GM21528 (cell line): ENCODE measurements at regions not wholly inside any gene's neighbourhood (a gene's known extent, or its start where the extent isn't known, plus 50 kb on each side); places are given as distances from the start of the nearest gene placed in this dataset.
A peak's percentile ranks its signal among the peaks of the same experiment; 100 is the strongest.
"Not testable (repeated sequence)": the region's sequence is repeated elsewhere in the genome, so short reads cannot be mapped to it uniquely, and the experiment has no call there.

Source experiments
- ATAC-seq: cut with Tn5 transposase; IDR thresholded peaks from one replicate; pipeline ENCODE4 v1.9.1; 2021; ENCODE audit warnings: mild to moderate bottlenecking, moderate library complexity; ENCODE audit not compliant: unreplicated experiment, low FRiP score

DNA sequence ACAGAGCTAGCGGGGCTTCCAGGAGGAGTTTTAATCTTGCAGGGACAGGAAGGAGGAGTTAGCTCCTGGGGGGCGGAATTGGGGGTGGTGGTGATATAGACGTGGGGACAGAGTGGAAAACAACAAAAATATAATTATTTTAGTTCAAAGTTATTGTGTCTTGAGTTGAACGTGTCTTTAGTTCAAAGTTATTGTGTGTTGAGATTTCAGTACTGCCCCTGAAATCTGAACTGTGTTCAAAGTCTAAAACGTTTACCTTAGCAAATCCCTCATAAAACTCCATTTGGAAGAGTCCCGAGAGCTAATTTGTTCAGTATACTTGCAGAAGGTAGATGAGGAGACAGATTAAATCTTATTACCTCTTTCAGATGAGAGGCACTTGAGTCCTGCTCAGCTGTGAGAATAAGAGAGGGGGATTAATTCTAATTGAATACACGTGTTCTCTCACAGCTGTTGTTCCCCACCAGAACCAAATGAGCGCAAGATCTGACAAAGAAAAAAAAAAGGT lies 132.4 kb upstream of the ALDH3B2 start:
- ATAC-seq: not testable (repeated sequence)

DNA sequence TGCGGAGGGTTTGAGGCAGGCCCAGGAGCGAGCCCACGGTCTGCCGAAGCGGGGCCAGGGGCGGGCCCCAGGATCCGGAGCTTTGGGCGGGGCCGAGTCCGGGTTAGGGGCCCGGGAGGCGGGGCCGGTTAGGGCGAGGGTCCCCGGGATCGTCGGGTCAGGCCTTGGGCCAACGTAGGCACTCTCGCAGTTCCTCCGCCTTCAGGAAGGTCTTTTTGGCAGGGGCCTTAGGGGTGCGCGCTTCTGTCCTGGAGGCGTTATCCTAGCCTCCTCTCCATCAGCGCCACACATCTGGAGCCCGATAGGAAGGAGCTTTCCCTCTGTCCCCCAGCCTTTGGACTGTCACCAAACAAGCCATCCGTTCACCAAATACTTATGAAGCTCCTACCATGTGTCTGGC lies 131.8 kb upstream of the ALDH3B2 start:
- ATAC-seq: not testable (repeated sequence)

DNA sequence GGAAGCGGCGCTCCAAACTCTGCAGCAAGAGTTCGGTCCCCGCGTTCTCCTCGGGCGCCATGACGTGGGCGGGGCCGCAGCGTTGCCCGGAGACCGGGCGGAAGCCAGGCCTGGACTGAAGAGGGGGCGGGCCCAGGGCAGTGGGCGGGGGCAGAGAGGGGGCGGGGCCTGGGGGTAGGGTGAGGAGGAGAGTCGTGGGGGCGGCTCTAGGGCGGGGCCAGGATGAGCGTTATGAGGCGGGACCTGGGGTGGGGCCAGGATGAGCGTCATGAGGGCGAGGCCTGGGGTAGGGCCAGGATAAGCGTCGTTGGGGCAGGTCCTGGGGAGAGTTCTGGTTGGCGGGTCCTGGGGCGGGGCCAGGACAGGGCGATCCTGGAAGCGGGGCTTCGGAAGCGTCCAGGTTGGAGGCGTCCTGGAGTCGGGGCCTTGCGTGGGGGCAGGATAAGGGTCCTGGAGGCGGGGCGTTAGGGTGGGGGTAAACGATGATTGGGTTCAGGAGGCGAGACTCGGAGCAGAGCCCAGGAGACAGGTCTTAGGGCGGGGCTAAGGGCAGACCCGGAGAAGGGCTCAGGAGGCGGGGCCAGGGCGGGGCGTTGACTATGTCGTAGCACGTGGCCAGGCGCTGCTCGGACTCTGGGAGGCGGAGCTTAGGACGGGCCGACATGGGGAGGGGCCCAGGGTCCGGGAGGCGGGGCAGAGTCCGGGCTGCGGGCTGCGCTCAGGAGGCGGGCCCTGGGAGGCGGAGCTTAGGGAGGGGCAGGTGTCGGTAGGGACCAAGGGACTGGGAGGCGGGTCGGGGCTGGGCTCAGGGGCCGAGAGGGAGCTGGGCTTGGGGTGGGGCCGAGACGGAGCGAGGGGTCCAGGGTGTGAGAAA lies 131.1 kb upstream of the ALDH3B2 start:
- peak; percentile 92 for ATAC-seq

DNA sequence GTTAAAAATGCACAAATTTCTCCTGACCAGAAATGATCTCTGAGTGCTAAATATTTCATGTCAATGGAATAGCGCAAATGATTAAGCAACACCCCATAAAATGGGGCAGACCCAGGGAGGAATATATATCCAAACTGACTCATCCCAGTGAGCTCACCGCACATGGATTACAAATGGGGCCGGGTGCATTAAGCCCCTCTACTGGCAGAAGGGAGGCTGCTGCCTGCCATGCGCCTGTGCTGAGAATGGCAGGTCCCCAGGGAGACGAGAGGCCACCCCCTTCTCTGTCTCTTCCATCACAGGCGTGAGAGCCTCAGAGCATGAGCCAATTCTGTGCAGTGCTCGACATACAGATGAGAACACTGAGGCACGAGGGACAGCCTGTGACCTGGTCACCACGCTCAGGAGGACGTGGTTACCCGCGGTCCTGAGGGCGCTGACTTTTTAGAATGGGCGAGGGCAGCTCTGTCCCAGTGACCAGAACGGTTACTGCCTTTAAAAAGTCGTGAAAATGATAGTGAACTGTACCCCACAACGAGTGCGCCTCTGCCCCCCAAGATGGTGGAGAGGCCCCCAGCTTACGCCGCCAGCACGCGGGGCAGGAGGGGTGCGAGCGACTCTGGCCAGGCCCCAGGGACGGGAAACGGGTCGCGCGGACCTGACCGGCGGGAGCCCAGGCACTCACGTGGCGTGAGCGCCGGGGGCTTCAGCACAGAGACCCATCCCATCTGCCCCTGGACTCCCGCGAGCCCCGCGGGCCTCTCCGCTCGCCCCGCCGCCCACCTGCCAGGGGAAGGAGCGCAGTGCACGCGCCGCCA lies 130.2 kb upstream of the ALDH3B2 start:
- not testable (repeated sequence) for ATAC-seq

DNA sequence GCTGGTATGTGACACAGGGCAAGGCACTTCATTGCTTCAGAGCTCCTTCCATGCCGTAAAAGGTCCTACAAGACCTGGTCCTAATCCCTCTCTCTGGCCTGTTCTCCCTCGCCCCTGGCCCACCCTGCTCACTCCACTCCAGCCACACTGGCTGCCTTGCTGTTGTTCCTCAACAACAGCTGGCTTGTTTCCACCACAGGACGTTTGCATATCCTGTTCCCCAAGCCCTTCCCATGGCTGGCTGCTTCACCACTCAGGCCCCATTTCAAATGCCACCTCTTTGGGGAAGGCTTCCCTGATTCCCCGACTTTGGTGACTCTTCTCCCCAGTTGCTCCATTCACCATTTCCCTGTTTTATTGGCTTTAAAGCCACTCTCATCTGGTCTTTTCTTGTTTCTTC lies 129.1 kb upstream of the ALDH3B2 start:
- not testable (repeated sequence) for ATAC-seq

DNA sequence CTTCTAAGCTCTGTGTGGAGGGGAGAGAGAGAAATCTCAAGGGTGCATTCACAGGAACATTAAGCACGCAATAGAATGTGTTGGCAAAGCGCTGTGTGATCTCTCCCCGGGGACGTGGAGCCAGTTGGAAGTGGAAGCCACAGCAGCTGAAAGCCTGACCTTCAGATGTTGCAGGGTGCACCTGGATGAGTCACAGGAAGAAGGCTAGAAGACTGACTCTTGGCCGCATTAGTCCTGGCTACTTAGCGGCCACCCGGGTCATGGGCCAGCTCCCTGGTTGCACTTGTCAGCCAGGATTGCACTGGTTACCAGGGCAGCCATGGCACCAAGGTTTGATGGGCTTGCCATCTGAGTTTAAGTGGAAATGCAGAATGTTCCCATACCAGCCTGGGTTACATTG lies 128.6 kb upstream of the ALDH3B2 start:
- not testable (repeated sequence) for ATAC-seq

DNA sequence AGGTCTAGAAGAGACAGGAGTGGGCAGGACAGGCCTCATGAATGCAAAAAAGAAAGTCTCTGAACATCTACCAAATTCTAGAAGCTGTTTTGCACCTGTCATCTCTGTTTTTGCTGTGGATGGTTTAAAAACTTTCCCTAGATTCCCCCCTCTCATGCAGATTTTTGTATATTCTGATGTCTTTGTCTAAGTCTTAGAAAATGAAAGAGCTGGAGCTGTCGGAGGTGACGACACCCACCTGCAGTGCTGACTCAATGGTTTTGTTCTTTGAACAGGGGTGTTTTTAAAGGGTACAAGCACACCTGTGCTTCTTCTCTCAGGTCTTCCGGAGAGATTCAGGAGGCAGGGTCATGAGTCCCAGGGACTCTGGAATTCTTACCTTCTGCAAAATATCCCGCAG lies 128.2 kb upstream of the ALDH3B2 start:
- not testable (repeated sequence) for ATAC-seq

DNA sequence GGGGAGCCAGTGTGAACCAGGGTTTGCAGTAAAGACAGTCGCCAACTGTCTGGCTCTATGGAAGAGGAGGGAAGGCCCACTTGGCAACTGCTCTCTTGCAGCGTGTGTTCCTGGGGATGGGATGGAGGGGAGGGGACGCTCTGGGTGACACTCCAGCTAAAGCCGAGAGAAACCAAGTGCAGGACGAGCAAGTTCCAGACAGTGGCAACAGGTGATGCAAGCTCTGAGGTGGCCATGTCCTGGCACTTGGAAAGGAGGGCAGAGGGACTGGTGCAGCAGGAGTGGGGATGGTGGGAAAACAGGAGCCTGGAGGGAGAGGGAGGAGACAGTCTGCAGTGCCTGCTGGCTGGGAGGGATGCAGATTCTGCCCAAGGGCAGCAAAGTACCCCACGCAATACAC lies 127.0 kb upstream of the ALDH3B2 start:
- not testable (repeated sequence) for ATAC-seq

DNA sequence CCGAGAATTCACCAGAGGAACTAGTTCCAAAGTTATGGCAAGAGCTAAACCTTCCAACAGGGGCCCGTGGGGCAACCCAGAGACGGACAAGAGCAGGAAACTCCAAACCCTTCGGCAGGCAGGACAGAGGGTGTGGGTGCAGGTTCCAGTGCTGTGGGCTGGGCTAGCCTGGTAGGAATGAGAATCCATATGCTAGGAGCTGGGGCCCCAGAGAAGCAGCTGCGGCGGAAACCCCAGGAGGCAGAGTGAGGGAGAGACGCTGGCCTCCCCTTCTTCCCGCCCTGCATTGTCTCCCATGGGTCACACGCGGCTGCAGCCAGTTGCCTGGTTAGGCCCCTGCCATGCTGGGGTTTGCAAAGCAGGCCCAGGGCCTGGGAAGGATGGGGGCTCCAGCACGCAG lies 126.2 kb upstream of the ALDH3B2 start:
- not testable (repeated sequence) for ATAC-seq

DNA sequence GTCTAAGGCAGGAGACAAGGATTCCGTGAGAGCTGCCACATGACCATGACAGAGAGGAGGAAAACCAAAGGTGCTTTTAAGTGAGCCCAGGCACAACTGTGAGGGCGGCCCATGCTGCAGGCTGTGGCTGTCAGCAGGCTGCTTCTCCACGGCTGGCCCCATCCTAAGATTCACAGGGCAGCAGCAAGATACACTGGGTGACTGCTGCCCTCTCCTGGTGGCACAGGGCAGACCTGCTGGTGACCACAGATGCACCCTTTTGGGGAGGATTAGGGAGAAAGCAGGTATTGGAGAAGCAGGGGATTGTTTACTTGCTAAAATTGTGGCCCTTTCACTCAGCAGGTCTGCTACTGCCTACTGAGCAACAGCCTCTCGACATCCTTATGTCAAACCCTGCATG lies 125.4 kb upstream of the ALDH3B2 start:
- not testable (repeated sequence) for ATAC-seq

DNA sequence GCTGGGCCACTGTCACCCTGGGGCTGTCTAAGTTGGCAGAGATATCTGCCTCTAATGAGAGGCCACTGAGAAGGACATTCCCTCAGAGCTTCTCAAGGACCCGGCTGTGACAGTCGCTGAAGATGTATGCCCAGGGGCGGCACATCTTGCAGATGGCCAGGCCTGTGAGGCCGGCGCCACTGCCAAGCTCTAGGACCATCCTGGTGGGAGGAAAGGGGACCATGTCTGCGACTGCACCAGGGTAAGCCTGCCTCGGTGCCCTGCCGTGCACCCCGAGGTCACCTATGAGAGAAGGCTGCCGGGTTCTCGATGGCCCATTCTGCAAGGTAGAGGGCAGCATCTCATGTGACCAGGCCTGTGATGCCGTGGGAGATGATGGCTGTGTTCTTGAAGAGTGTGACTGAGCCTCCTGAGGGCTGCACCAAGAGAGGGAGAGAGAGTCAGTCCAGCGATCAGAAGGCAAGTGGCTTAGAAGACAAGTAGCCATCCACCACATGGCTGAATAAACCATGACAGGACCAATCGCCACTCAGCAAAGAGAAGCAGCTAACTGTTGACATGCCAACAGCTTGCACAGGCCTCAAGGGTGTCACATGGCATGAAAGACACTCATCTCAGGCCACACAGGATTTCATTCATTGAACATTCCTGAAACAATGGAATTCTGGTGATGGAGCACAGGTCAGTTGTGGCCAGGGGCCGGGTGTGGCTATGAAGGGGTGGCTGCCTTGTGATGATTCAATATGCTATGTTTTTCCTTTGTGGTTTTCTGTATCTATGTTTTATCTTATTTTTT lies 123.5 kb upstream of the ALDH3B2 start:
- not testable (repeated sequence) for ATAC-seq

DNA sequence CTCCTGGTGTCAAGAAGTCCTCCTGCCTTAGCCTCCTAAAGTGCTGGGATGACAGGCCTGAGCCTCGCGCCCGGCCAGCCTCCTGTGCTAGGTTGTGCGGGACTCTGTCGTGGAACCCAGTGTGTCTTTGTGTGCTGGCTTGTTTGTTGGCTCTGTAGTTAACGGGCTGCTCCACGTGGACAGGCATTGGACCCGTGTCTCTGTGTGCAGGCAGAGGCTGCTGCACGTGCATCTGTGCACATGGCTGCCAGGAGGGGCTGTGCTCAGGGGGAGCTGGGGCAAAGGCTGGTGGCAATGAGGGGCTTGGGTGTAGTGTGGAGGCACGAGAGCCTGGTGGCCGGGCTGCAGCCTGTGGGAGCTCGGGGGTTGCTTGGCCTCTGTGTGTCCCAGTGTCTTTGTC lies 121.3 kb upstream of the ALDH3B2 start:
- no peak for ATAC-seq

DNA sequence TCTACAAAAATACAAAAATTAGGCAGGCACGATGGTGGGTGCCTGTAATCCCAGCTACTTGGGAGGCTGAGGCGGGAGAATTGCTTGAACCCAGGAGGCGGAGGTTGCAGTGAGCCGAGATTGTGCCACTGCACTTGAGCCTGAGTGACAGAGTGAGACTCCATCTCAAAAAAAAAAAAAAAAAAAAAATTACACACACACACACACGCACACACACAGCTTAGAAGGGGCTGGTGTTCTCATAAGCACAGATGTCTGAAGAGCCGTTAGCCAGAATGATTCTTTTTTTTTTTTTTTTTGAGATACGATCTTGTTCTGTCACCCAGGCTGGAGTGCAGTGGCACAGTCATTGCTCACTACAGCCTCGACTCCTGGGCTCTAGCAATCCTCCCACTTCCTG lies 119.3 kb upstream of the ALDH3B2 start:
- not testable (repeated sequence) for ATAC-seq

DNA sequence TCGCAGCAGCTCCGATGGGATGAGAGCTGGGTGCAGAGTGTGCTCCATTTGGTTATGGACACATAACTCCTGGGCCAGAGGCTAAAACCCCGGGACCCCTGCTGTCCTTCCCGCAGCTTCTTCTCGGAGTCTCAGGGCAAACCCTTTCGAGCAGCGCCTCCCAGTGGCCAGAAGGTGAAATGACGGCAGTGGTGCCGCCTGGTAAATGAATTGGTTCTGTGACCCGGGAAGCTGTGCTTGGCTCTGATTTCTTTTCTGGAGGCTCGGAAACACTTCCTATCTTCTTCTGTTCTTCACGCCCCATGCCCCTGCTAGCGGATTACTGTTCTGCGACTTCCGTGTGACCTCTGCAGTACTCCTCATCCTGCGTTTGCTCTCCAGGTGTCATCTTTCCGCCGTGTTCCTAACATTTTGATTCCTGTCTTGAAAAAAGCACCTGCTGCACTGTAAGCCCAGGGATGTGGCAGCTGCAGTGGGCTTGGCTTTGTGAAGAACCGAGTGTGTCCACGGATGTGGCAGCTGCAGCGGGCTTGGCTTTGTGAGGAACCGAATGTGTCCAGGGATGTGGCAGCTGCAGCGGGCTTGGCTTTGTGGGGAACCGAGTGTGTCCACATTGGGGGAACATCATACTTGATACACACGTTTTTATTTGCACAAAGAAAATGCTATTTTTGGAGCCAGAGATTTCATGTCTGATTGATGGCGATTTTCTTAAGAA lies 118.0 kb upstream of the ALDH3B2 start:
- not testable (repeated sequence) for ATAC-seq

DNA sequence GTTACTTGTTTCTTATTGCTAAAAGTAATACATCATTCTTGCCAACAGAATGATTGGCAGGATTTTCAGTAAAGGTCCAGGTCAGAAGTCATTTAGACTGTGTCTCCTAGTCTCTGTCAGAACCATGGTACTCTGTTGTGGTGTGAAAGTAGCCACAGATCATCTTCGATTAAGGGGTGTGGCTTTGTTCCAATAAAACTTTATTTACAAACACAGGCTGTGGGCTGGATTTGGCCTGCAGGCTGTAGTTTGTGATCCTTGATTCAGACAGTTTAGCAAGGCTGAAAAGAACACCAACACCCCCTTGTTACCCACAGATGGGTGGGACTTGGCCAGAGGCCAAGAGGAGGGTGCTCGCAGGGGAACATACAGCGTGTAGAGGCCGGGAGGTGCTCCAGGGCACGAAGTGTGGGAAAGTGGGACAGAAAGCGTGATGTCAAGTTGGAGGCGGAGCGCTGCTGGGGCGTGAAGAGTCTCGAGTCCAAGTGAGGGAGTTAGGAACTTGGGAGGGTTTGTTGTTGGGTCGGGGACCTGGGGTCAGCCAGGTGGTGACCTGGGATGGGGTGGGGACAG lies 117.3 kb upstream of the ALDH3B2 start:
- ATAC-seq: not testable (repeated sequence)

DNA sequence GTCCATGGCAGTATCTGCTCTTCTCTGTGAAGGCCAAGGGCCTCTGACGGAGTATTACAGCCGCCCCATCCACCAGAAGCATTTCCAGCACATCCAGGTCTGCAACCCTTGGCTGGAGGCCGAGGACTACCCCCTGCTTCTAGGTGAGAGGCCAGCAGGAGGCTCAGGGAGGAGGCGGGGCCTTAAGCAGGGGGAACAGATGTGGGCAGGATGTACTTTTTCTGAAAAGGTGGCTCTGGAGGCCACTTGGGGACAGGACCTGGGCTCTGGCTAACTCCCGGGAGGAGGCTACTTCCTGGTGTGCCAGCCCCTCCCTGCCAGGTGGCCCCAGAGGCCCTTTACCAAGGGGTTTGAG lies 113.9 kb upstream of the ALDH3B2 start:
- not testable (repeated sequence) for ATAC-seq

DNA sequence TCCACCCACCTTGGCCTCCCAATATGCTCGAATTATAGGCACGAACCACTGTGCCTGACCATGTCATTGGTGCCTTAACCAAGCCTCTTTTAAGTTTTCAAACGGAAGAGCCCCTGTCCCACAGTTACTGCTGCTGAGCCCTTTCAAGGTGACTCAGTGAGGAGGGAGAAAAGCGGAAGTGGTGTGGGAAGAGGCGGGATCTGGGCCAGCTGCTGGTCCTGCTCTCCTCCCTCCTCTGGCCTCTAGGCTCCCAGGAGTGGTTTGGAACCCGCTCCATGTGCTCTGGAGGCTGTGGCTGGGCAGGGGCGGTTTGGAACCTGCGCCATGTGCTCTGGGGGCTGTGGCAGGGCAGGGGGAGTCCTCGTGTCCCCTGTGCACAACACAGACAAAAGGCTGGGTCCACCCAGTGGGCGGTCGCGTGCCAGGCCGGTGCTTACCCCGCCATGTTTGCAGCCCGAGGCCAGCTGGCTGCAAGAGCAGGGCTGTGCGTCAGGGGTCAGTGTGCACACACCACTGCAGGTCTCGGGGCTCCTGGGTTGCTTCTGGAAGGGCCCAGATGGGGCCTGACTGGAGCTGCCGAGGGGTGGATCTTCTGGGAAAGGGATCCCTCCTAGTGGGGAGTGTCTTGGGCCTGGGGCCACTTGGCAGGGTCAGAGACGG lies 113.4 kb upstream of the ALDH3B2 start:
- ATAC-seq: not testable (repeated sequence)

DNA sequence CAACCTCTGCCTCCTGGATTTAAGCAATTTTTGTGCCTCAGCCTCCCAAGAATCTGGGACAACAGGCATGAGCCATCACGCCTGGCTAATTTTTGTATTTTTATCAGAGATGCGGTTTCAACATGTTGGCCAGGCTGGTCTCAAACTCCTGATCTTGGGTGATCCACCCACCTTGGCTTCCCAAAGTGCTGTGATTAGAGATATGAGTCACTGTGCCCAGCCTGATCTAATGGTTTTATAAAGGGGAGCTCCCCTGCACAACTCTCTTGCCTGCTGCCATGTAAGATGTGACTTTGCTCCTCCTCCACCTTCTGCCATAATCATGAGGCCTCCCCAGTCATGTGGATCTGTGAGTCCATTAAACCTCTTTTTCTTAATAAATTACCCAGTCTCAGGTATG lies 107.5 kb upstream of the ALDH3B2 start:
- ATAC-seq: not testable (repeated sequence)

DNA sequence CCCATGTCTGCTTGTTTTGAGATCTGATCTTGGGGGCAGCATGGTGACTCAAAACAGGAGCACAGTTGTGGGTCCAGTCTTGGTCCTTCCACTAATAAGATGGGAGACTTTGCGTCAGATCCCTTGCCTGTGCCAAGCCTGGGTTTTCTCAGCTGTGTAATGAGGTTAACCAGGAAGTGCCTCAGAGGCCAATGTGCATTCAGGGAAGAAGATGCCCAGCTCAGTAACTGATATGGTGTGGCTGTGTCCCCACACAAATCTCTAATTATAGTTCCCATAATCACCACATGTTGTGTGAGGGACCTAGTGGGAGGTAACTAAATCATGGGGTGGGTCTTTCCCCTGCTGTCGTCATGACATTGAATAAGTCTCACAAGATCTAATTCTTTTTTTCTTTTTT lies 107.1 kb upstream of the ALDH3B2 start:
- not testable (repeated sequence) for ATAC-seq
